ENCODE measurements at regions not wholly inside any gene's neighbourhood (a gene's known extent, or its start where the extent isn't known, plus 50 kb on each side); places are given as distances from the start of the nearest gene placed in this dataset.

GRCh38 chr2:153622285-153622684 is 143.7 kb upstream of the RPRM start:
- no peak overlapping the region for H3K4me2 ChIP-seq (ENCODE audit: low read length)
- no peak overlapping the region for H3K4me3 ChIP-seq (ENCODE audit: low read length)
- no peak for TF ChIP-seq EZH2phosphoT487 (IDR thresholded peaks at IDR 0.05; ENCODE audit: borderline replicate concordance, low read length)
- no peak for TF ChIP-seq CTCF (IDR thresholded peaks at IDR 0.05; ENCODE audit: low read depth, low read length, poor library complexity, severe bottlenecking)
- H3K27me3 ChIP-seq (ENCODE audit: control insufficient read depth, low read length): no peaks in the 10 kb centered on the region
- no peaks in the 10 kb centered on the region for H3K9me2 ChIP-seq (replicated peaks; ENCODE audit: control insufficient read depth, low read length)
- H3K36me3 ChIP-seq (ENCODE audit: control insufficient read depth, low read length): no peaks in the 10 kb centered on the region
- H3F3A ChIP-seq (ENCODE audit: control insufficient read depth, insufficient read depth): no peaks in the 10 kb centered on the region
- no peaks in the 10 kb centered on the region for H3K79me2 ChIP-seq (ENCODE audit: control insufficient read depth, low read length)
- no peaks in the 10 kb centered on the region for H4K20me1 ChIP-seq (ENCODE audit: control insufficient read depth, insufficient read depth, low read depth, low read length)
- no peaks in the 10 kb centered on the region for H3K4me1 ChIP-seq (ENCODE audit: control insufficient read depth, low read length)
- no peaks in the 10 kb centered on the region for H3K9me3 ChIP-seq (ENCODE audit: control insufficient read depth, insufficient read depth, low read length)
- no peak overlapping the region for H3K27ac ChIP-seq (ENCODE audit: low read depth, low read length)

- Histone ChIP-seq H3K27me3 (ENCODE audit: control insufficient read depth, low read length) (no peaks in the 10 kb centered on the region), H4K20me1 (ENCODE audit: control insufficient read depth, insufficient read depth, low read depth, low read length) (no peaks in the 10 kb centered on the region), H3K27ac (ENCODE audit: low read depth, low read length) (no peak overlapping the region), H3K4me2 (ENCODE audit: low read length) (no peak overlapping the region), H3K9me2 (replicated peaks; ENCODE audit: control insufficient read depth, low read length) (no peaks in the 10 kb centered on the region), H3K36me3 (ENCODE audit: control insufficient read depth, low read length) (no peaks in the 10 kb centered on the region), H3K79me2 (ENCODE audit: control insufficient read depth, low read length) (no peaks in the 10 kb centered on the region), H3K9me3 (ENCODE audit: control insufficient read depth, insufficient read depth, low read length) (no peaks in the 10 kb centered on the region), H3K4me3 (ENCODE audit: low read length) (no peak overlapping the region), H3F3A (ENCODE audit: control insufficient read depth, insufficient read depth) (no peaks in the 10 kb centered on the region), H3K4me1 (ENCODE audit: control insufficient read depth, low read length) (no peaks in the 10 kb centered on the region)
- no peak for TF ChIP-seq CTCF (IDR thresholded peaks at IDR 0.05; ENCODE audit: low read depth, low read length, poor library complexity, severe bottlenecking)
- no peak for TF ChIP-seq EZH2phosphoT487 (IDR thresholded peaks at IDR 0.05; ENCODE audit: borderline replicate concordance, low read length)
Observed at GRCh38 chr2:153623020-153623419, 144.5 kb upstream of the RPRM start.

- Histone ChIP-seq H3K9me2 (replicated peaks; ENCODE audit: control insufficient read depth, low read length) (no peaks in the 10 kb centered on the region), H3F3A (ENCODE audit: control insufficient read depth, insufficient read depth) (no peaks in the 10 kb centered on the region), H3K4me2 (ENCODE audit: low read length) (no peak overlapping the region), H3K4me1 (ENCODE audit: control insufficient read depth, low read length) (no peaks in the 10 kb centered on the region), H3K36me3 (ENCODE audit: control insufficient read depth, low read length) (no peaks in the 10 kb centered on the region), H3K4me3 (ENCODE audit: low read length) (no peak overlapping the region), H3K27ac (ENCODE audit: low read depth, low read length) (no peak overlapping the region), H4K20me1 (ENCODE audit: control insufficient read depth, insufficient read depth, low read depth, low read length) (no peaks in the 10 kb centered on the region), H3K27me3 (ENCODE audit: control insufficient read depth, low read length) (no peaks in the 10 kb centered on the region), H3K79me2 (ENCODE audit: control insufficient read depth, low read length) (no peaks in the 10 kb centered on the region), H3K9me3 (ENCODE audit: control insufficient read depth, insufficient read depth, low read length) (no peaks in the 10 kb centered on the region)
- TF ChIP-seq CTCF (IDR thresholded peaks at IDR 0.05; ENCODE audit: low read depth, low read length, poor library complexity, severe bottlenecking): no peak
- TF ChIP-seq EZH2phosphoT487 (IDR thresholded peaks at IDR 0.05; ENCODE audit: borderline replicate concordance, low read length): no peak
Observed at GRCh38 chr2:153626676-153627075, 148.1 kb upstream of the RPRM start.

- no peak overlapping the region for H3K27ac ChIP-seq (ENCODE audit: low read depth, low read length)
- H3K36me3 ChIP-seq (ENCODE audit: control insufficient read depth, low read length): no peaks in the 10 kb centered on the region
- H3K4me3 ChIP-seq (ENCODE audit: low read length): no peak overlapping the region
- H3K9me3 ChIP-seq (ENCODE audit: control insufficient read depth, insufficient read depth, low read length): no peaks in the 10 kb centered on the region
- no peaks in the 10 kb centered on the region for H3F3A ChIP-seq (ENCODE audit: control insufficient read depth, insufficient read depth)
- no peaks in the 10 kb centered on the region for H3K4me1 ChIP-seq (ENCODE audit: control insufficient read depth, low read length)
- H3K9me2 ChIP-seq (replicated peaks; ENCODE audit: control insufficient read depth, low read length): no peaks in the 10 kb centered on the region
- TF ChIP-seq CTCF (IDR thresholded peaks at IDR 0.05; ENCODE audit: low read depth, low read length, poor library complexity, severe bottlenecking) (no peak), EZH2phosphoT487 (IDR thresholded peaks at IDR 0.05; ENCODE audit: borderline replicate concordance, low read length) (no peak)
- no peaks in the 10 kb centered on the region for H3K79me2 ChIP-seq (ENCODE audit: control insufficient read depth, low read length)
- no peaks in the 10 kb centered on the region for H4K20me1 ChIP-seq (ENCODE audit: control insufficient read depth, insufficient read depth, low read depth, low read length)
- H3K27me3 ChIP-seq (ENCODE audit: control insufficient read depth, low read length): no peaks in the 10 kb centered on the region
- H3K4me2 ChIP-seq (ENCODE audit: low read length): no peak overlapping the region
Observed at GRCh38 chr2:153635494-153635893, 156.9 kb upstream of the RPRM start.
